Vagina (tissue), 2 donors: ENCODE measurements at regions not wholly inside any gene's neighbourhood (a gene's known extent, or its start where the extent isn't known, plus 50 kb on each side); places are given as distances from the start of the nearest gene placed in this dataset.

ENCODE experiments used
- CTCF ChIP-seq, 3 experiments: fragments of 450-650 bp in 2 of 3; fragments of 200-600 bp in 1 of 3; sonication (generic) in 1 of 3; IDR thresholded peaks; one replicate each; pipeline ENCODE4 v1.5.1; 2017 to 2019; ENCODE audit warnings: antibody characterized with exemption in 3 of 3, mild to moderate bottlenecking in 2 of 3, moderate library complexity in 2 of 3
- POLR2A ChIP-seq, 2 donors: fragments of 450-650 bp; IDR thresholded peaks; one replicate each; pipeline ENCODE4 v1.6.1; 2017; ENCODE audit warnings: antibody characterized with exemption in 2 of 2, mild to moderate bottlenecking in 2 of 2, moderate library complexity in 2 of 2
- POLR2AphosphoS5 ChIP-seq, 2 donors: sonication (generic); formaldehyde crosslinking; IDR thresholded peaks; one replicate each; pipeline ENCODE4 v1.9.0; 2017; ENCODE audit warnings: antibody characterized with exemption in 2 of 2, mild to moderate bottlenecking in 2 of 2, low read depth in 1 of 2; ENCODE audit not compliant: insufficient read depth in 1 of 2

DNA sequence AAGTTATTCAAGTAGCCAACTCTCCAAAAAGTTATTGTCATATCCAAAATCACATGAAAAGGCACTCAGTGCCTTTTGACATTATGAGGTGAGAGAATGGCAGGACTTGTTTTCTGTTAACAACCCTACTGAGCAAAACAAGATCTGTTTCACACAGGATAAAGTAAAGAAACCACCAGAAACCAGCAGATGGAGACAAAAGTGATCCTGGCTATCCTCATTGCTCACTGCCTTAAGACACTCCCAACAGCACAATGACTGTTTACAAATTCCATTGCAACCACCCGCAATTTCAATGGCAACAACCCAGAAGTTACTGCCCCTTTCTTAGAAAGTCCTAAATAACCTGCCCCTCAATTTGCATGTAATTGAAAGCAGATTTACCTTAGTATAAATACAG is 352.6 kb upstream of the NDN start:
- no peak for TF ChIP-seq CTCF (IDR thresholded peaks at IDR 0.05)
- no peak for TF ChIP-seq POLR2AphosphoS5 (IDR thresholded peaks at IDR 0.05; ENCODE audit: insufficient read depth in 1 of 2, low read depth in 1 of 2)
- TF ChIP-seq POLR2A (IDR thresholded peaks at IDR 0.05), result no peak
